ENCODE measurements at regions not wholly inside any gene's neighbourhood (a gene's known extent, or its start where the extent isn't known, plus 50 kb on each side); places are given as distances from the start of the nearest gene placed in this dataset.

GRCh38 chr4:156021298-156021697 lies 67.6 kb upstream of the CTSO start:
- no peak overlapping the region for H3K27ac ChIP-seq (ENCODE audit: low read depth in 2 of 2, low read length in 1 of 2)
- H3K36me3 ChIP-seq (ENCODE audit: control insufficient read depth in 2 of 2, insufficient read depth in 2 of 2, low read length in 1 of 2): no peaks in the 10 kb centered on the region
- no peak overlapping the region for H3K4me3 ChIP-seq (ENCODE audit: low read depth in 1 of 2, low read length in 2 of 2)
- no peaks in the 10 kb centered on the region for H3K27me3 ChIP-seq (ENCODE audit: control insufficient read depth in 1 of 2, insufficient read depth in 2 of 2, low read length in 2 of 2)
- no peaks in the 10 kb centered on the region for H3K4me1 ChIP-seq (ENCODE audit: control insufficient read depth in 2 of 2, insufficient read depth in 2 of 2, low read length in 1 of 2)
- 70 to 84% methylated on average over 6 of the region's 6 CpGs for WGBS, 2 donors
- no peaks in the 10 kb centered on the region for H3K9me3 ChIP-seq (ENCODE audit: control insufficient read depth in 2 of 2, insufficient read depth in 1 of 2, low read depth in 1 of 2, low read length in 1 of 2)

- Histone ChIP-seq H3K4me1 (ENCODE audit: control insufficient read depth in 2 of 2, insufficient read depth in 2 of 2, low read length in 1 of 2) (no peaks in the 10 kb centered on the region), H3K4me3 (ENCODE audit: low read depth in 1 of 2, low read length in 2 of 2) (no peak overlapping the region), H3K9me3 (ENCODE audit: control insufficient read depth in 2 of 2, insufficient read depth in 1 of 2, low read depth in 1 of 2, low read length in 1 of 2) (no peaks in the 10 kb centered on the region), H3K36me3 (ENCODE audit: control insufficient read depth in 2 of 2, insufficient read depth in 2 of 2, low read length in 1 of 2) (no peaks in the 10 kb centered on the region), H3K27me3 (ENCODE audit: control insufficient read depth in 1 of 2, insufficient read depth in 2 of 2, low read length in 2 of 2) (no peaks in the 10 kb centered on the region), H3K27ac (ENCODE audit: low read depth in 2 of 2, low read length in 1 of 2) (no peak overlapping the region)
- 50 to 58% methylated on average over 2 of the region's 2 CpGs for WGBS, 2 donors
These were observed 65.6 kb upstream of the CTSO start for GRCh38 chr4:156019246-156019645.

DNA sequence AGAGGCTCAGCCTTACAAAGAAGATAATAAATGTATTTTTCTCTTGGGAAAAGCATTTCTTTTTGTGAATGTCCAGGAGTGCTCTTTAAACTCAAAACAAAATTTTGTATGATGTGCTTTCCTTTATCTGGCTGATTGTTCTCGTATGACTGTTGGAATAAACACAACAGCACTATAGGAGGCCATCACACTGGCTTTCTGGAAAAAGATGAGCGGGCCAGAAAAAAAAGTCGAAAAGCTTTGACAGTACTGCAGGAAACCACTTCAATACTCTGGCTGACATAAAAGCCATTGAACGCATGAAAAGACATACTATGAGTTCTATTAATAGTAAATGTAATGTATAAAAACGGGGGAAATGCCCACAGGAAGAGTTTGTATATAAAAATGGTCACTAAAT lies 64.7 kb upstream of the CTSO start:
- no peaks in the 10 kb centered on the region for H3K27me3 ChIP-seq (ENCODE audit: control insufficient read depth in 1 of 2, insufficient read depth in 2 of 2, low read length in 2 of 2)
- no peaks in the 10 kb centered on the region for H3K4me1 ChIP-seq (ENCODE audit: control insufficient read depth in 2 of 2, insufficient read depth in 2 of 2, low read length in 1 of 2)
- no peaks in the 10 kb centered on the region for H3K9me3 ChIP-seq (ENCODE audit: control insufficient read depth in 2 of 2, insufficient read depth in 1 of 2, low read depth in 1 of 2, low read length in 1 of 2)
- no peaks in the 10 kb centered on the region for H3K36me3 ChIP-seq (ENCODE audit: control insufficient read depth in 2 of 2, insufficient read depth in 2 of 2, low read length in 1 of 2)
- no peak overlapping the region for H3K4me3 ChIP-seq (ENCODE audit: low read depth in 1 of 2, low read length in 2 of 2)
- 49 to 52% methylated on average over 5 of the region's 5 CpGs for WGBS, 2 donors
- no peak overlapping the region for H3K27ac ChIP-seq (ENCODE audit: low read depth in 2 of 2, low read length in 1 of 2)

- H3K4me3 ChIP-seq (ENCODE audit: low read depth in 1 of 2, low read length in 2 of 2): no peak overlapping the region
- no peaks in the 10 kb centered on the region for H3K36me3 ChIP-seq (ENCODE audit: control insufficient read depth in 2 of 2, insufficient read depth in 2 of 2, low read length in 1 of 2)
- no peaks in the 10 kb centered on the region for H3K27me3 ChIP-seq (ENCODE audit: control insufficient read depth in 1 of 2, insufficient read depth in 2 of 2, low read length in 2 of 2)
- no peaks in the 10 kb centered on the region for H3K9me3 ChIP-seq (ENCODE audit: control insufficient read depth in 2 of 2, insufficient read depth in 1 of 2, low read depth in 1 of 2, low read length in 1 of 2)
- H3K27ac ChIP-seq (ENCODE audit: low read depth in 2 of 2, low read length in 1 of 2): no peak overlapping the region
- H3K4me1 ChIP-seq (ENCODE audit: control insufficient read depth in 2 of 2, insufficient read depth in 2 of 2, low read length in 1 of 2): no peaks in the 10 kb centered on the region
- 73 to 85% methylated on average over 1 of the region's 1 CpG for WGBS, 2 donors
These were observed 62.1 kb upstream of the CTSO start for GRCh38 chr4:156015781-156016180.

- no peak overlapping the region for H3K4me3 ChIP-seq (ENCODE audit: low read depth in 1 of 2, low read length in 2 of 2)
- no peaks in the 10 kb centered on the region for H3K4me1 ChIP-seq (ENCODE audit: control insufficient read depth in 2 of 2, insufficient read depth in 2 of 2, low read length in 1 of 2)
- H3K27me3 ChIP-seq (ENCODE audit: control insufficient read depth in 1 of 2, insufficient read depth in 2 of 2, low read length in 2 of 2): no peaks in the 10 kb centered on the region
- H3K36me3 ChIP-seq (ENCODE audit: control insufficient read depth in 2 of 2, insufficient read depth in 2 of 2, low read length in 1 of 2): no peaks in the 10 kb centered on the region
- no peaks in the 10 kb centered on the region for H3K9me3 ChIP-seq (ENCODE audit: control insufficient read depth in 2 of 2, insufficient read depth in 1 of 2, low read depth in 1 of 2, low read length in 1 of 2)
- WGBS, 2 donors: 93 to 96% methylated on average over 16 of the region's 16 CpGs
- no peak overlapping the region for H3K27ac ChIP-seq (ENCODE audit: low read depth in 2 of 2, low read length in 1 of 2)
These were observed 52.5 kb upstream of the CTSO start for GRCh38 chr4:156006192-156006591.
